Stimulated activated CD8-positive, alpha-beta memory T cell treated with anti-CD3 and anti-CD28 coated beads, Interleukin-15, amount 100 ng/mL, for 24 hours (primary cell): ENCODE measurements at regions not wholly inside any gene's neighbourhood (a gene's known extent, or its start where the extent isn't known, plus 50 kb on each side); places are given as distances from the start of the nearest gene placed in this dataset.
A peak's percentile ranks its signal among the peaks of the same experiment; 100 is the strongest.
"Not testable (repeated sequence)": the region's sequence is repeated elsewhere in the genome, so short reads cannot be mapped to it uniquely, and the experiment has no call there.

Experiments used
- DNase-seq: peaks from one replicate; pipeline ENCODE4 v3.0.0-alpha.2; 2020; ENCODE audit warnings: low read depth

GRCh38 chr11:16605894-16606783 lies 132.3 kb upstream of the C11orf58 start:
- DNase-seq = peak; percentile 70

- no peak for DNase-seq
These were observed 133.0 kb upstream of the C11orf58 start for GRCh38 chr11:16605389-16605893.

- no peak for DNase-seq
These were observed 133.6 kb upstream of the C11orf58 start for GRCh38 chr11:16604794-16605388.

DNA sequence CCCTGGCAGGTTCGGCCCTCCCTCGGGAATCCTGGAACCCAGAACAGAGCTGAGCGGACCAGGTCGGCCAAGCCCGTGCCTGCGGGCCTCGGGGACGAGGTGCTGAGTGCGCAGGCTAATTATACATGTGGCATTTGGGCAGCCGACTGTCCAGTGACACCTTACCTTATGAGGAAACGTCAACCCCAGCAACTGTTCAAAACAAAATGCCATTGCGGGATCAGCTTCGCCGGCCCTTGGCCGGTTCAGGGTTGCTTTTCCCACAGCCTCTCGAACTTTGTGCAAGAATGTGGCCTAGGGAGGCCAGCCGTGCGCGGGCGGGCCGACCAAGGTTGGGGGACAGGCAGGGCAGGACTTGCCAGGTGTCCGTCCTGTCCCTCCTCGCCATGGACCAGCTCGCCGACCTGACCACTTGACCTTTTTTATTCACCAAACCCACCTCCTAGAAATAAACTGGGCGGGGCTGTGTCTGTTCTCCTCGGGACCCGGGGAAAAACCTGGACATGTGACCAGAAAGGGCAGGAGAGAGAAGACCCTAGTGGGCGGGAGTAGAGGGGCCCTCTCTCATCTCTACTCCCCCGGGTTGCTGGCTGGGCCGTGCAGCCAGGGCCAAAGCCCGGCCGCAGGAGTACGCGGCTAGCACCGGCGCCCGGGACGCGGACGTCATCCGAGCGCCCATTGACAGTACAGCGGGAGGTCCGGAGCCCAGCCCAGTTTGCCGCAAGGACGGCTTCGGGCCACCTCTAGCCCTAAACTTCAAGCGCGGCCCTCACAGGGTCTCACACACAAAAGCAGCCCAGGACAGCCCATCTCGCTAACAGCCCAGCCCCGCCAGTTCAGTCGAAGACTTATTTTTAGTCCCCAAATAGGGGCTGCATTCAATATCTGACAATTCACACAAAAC lies 134.3 kb upstream of the C11orf58 start:
- no peak for DNase-seq

- no peak for DNase-seq
These were observed 135.2 kb upstream of the C11orf58 start for GRCh38 chr11:16603245-16603644.

GRCh38 chr11:16598906-16599305 lies 139.5 kb upstream of the C11orf58 start:
- no peak for DNase-seq

- DNase-seq = no peak
These were observed 140.4 kb upstream of the C11orf58 start for GRCh38 chr11:16598032-16598431.

- no peak for DNase-seq
These were observed 142.2 kb upstream of the C11orf58 start for GRCh38 chr11:16596231-16596630.

GRCh38 chr11:16591157-16591556 lies 147.3 kb upstream of the C11orf58 start:
- no peak for DNase-seq

GRCh38 chr11:16587670-16588069 lies 150.8 kb upstream of the C11orf58 start:
- no peak for DNase-seq

- no peak for DNase-seq
These were observed 153.9 kb upstream of the C11orf58 start for GRCh38 chr11:16584569-16584968.

DNA sequence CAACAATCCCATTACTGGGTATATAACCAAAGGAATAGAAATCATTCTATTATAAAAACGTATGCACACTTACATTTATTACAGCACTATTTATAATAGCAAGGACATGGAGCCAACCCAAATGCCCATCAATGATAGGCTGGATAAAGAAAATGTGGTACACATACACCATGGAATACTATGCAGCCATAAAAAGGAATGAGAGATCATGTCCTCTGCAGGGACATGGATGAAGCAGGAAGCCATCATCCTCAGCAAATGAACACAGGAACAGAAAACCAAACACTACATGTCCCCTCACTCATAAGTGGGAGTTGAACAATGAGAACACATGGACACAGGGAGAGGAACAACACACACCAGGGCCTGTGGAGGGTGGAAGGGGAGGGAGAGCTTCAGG lies 157.4 kb upstream of the C11orf58 start:
- not testable (repeated sequence) for DNase-seq

DNA sequence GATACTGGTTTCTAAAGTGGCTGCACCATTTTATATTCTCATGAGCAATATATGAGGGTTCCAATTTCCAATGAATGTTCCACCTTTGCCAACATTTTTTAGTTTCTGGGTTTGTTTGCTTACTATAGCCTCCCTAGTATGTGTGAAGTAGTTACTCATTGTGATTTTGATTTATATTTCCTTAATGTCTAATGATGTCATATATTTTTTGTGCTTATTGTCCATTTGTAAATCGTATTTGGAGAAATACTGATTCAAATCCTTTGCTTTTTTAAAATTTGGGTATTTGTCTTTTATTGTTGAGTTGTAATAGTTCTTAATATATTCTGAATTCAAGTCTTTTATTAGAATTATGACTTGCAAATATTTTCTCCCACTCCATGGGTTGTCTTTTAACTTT lies 161.0 kb upstream of the C11orf58 start:
- no peak for DNase-seq

DNA sequence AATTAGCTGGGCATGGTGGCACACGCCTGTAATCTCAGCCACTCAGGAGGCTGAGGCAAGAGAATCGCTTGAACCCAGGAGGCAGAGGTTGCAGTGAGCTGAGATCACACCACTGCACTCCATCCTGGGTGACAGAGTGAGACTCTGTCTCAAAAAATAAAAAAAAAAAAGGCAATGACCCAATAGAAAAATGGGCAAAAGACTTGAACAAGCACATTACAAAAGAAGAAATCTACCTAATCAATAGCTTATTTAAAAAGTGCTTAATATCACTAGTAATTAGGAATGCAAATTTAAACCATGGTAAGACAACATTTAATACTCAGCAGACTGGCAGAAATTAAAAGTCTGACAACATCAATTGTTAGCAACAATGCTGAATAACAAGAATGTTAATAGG lies 163.6 kb upstream of the C11orf58 start:
- DNase-seq = not testable (repeated sequence)

DNA sequence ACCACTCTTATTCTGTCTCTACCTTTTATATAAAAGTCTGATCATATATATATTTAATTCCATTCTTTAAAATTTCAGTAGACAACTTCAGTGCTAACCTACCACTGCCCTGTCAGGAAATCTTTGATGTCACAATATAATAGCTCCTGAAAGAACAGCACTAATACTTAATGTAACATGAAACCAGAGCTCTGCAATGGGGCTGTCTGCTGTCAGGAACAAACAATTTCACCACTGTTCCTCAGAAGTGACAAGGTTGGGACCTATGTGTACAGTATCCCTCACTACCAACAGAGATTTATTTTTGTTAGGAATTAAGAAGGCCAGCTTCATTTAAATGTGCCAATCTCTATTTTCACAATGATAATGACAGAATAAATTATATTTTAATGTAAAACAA lies 165.5 kb upstream of the C11orf58 start:
- no peak for DNase-seq

GRCh38 chr11:16561150-16561549 lies 177.3 kb upstream of the C11orf58 start:
- DNase-seq = no peak

- DNase-seq = no peak
These were observed 180.0 kb upstream of the C11orf58 start for GRCh38 chr11:16558494-16558893.

DNA sequence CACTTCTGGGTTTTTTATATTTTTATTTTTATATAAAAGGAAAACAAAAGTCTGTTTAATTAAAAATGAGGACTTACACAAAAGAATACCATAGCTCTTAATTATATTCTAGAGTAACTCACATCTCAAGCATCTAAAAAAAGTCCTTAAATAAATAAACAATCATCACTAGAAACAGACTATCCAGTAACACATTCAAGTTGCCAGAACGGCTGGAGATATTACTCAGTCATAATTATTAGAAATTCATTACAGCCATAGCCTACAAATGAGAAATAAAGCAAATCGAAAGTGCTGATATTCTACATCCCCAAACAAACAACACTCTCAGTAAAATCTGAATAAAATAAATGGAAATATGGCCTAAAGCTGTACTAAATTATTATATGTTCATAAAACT lies 182.5 kb upstream of the C11orf58 start:
- no peak for DNase-seq

GRCh38 chr11:16554361-16554760 lies 184.1 kb upstream of the C11orf58 start:
- no peak for DNase-seq

DNA sequence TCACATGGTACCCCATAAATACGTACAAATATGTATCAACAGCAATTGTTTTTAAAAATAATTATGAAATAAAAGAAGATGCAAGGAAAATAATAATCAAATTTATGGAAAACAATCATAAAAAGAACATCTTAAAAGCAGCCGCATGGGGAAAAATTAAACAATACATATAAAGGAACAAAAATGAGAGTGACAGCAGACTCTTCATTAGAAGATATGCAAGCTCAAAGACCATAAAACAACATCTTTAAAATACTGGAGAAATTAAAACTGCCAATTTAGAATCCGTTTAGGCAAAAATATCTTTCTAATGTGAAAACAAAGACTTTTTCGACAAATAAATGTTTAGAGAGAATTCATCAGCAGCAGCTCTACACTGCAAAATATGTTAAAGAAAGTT lies 190.6 kb upstream of the C11orf58 start:
- DNase-seq = no peak

- no peak for DNase-seq
These were observed 187.3 kb upstream of the SOX6 start for GRCh38 chr11:16543642-16544041.

DNA sequence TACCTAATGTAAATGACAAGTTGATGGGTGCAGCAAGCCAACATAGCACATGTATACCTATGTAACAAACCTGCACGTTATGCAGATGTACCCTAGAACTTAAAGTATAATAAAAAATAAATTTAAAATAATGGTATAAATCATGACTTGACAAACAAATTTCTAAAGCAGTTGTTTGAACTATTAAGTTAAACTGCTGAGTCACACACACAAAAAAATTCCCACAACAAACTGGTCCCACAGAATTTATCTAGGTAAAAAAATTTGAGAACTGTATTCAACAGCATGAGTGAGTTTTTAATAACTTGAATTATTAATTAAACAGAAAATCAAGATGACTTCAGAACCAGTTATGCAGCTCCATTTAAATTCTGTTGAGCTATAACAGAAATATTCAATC lies 186.0 kb upstream of the SOX6 start:
- no peak for DNase-seq
